ENCODE measurements at regions not wholly inside any gene's neighbourhood (a gene's known extent, or its start where the extent isn't known, plus 50 kb on each side); places are given as distances from the start of the nearest gene placed in this dataset.
"Not testable (repeated sequence)": the region's sequence is repeated elsewhere in the genome, so short reads cannot be mapped to it uniquely, and the experiment has no call there.

GRCh38 chr4:94039226-94039625 is 168.4 kb upstream of the SMARCAD1 start:
- Histone ChIP-seq H3K27me3 (ENCODE audit: low read depth) (no peaks in the 10 kb centered on the region), H3K4me3 (no peak overlapping the region), H3K36me3 (no peaks in the 10 kb centered on the region), H3K9me3 (no peaks in the 10 kb centered on the region), H3K27ac (no peak overlapping the region), H3K4me1 (no peaks in the 10 kb centered on the region)
- TF ChIP-seq, protein P1, sequence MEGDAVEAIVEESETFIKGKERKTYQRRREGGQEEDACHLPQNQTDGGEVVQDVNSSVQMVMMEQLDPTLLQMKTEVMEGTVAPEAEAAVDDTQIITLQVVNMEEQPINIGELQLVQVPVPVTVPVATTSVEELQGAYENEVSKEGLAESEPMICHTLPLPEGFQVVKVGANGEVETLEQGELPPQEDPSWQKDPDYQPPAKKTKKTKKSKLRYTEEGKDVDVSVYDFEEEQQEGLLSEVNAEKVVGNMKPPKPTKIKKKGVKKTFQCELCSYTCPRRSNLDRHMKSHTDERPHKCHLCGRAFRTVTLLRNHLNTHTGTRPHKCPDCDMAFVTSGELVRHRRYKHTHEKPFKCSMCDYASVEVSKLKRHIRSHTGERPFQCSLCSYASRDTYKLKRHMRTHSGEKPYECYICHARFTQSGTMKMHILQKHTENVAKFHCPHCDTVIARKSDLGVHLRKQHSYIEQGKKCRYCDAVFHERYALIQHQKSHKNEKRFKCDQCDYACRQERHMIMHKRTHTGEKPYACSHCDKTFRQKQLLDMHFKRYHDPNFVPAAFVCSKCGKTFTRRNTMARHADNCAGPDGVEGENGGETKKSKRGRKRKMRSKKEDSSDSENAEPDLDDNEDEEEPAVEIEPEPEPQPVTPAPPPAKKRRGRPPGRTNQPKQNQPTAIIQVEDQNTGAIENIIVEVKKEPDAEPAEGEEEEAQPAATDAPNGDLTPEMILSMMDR (IDR thresholded peaks at IDR 0.05) = no peak
- intact Hi-C loops (cut with DNase I) = no loop called here
- DNase-seq (no peak), ATAC-seq (no peak)

DNA sequence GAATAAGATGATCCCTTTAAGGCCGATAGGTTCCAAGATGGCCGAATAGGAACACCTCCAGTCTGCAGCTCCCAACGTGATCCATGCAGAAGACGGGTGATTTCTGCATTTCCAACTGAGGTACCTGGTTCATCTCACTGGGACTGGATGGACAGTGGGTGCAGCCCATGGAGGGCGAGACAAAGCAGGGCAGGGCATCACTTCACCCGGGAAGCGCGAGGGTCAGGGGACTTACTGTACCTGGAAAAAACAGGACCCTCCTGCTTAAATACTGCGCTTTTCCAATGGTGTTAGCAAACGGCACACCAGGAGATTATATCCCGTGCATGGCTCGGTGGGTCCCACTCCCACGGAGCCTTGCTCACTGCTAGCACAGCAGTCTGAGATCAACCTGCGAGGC is 163.2 kb upstream of the SMARCAD1 start:
- DNase-seq; H3K9me3 ChIP-seq; H3K27me3 ChIP-seq (ENCODE audit: low read depth); H3K4me3 ChIP-seq; intact Hi-C loops (cut with DNase I); H3K4me1 ChIP-seq; H3K27ac ChIP-seq; H3K36me3 ChIP-seq; ATAC-seq: not testable (repeated sequence)

DNA sequence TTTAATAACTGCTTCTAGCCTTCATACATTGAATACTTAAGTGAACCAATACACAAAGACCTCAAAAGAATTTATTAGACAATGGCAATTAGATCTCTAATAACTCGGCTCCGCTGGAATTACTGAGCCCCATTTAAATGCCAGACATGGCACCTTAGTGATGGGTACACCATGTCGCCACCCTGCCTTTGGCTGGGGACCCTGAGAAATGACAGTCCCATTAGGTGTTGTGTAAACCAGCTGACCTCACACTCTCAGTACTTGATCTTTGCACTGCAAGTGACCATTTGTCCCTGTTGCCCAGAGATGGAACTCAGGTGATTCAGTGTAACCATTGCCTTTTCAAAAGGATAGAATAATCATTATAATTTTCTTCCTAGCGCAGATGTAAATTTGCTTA is 144.6 kb upstream of the SMARCAD1 start:
- no peak overlapping the region for H3K27ac ChIP-seq
- no peak overlapping the region for H3K4me3 ChIP-seq
- H3K9me3 ChIP-seq = no peaks in the 10 kb centered on the region
- TF ChIP-seq, protein P1 (IDR thresholded peaks at IDR 0.05) = no peak
- no peaks in the 10 kb centered on the region for H3K4me1 ChIP-seq
- intact Hi-C loops (cut with DNase I) = no loop called here
- no peaks in the 10 kb centered on the region for H3K36me3 ChIP-seq
- DNase-seq (no peak), ATAC-seq (no peak)
- H3K27me3 ChIP-seq (ENCODE audit: low read depth) = no peaks in the 10 kb centered on the region

- H3K4me3 ChIP-seq = no peak overlapping the region
- no peak overlapping the region for H3K27ac ChIP-seq
- H3K9me3 ChIP-seq = no peaks in the 10 kb centered on the region
- ATAC-seq (no peak), DNase-seq (no peak)
- no peaks in the 10 kb centered on the region for H3K27me3 ChIP-seq (ENCODE audit: low read depth)
- intact Hi-C loops (cut with DNase I) = no loop called here
- TF ChIP-seq, protein P1 (IDR thresholded peaks at IDR 0.05) = no peak
- H3K36me3 ChIP-seq = no peaks in the 10 kb centered on the region
- H3K4me1 ChIP-seq = no peaks in the 10 kb centered on the region
These were observed 138.6 kb upstream of the SMARCAD1 start for GRCh38 chr4:94068753-94069719.

DNA sequence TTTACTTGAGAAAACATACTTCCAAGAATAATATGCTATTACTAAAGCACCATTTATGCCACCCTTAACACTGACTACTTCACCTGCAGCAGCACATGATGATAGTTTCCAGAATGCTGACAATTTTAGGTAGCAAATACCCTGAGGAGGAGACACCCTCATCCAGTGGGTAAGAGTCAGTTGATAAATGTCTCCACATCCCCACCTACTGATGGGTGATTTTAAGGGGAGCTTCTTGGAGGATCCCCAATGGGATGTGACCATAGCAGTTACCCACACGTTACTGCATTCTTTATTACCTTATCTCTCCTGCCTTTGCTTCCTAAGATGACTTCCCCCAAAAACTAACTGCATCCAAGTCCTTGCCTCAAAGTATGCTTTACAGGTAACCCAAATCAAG is 131.2 kb upstream of the SMARCAD1 start:
- Histone ChIP-seq H3K27me3 (ENCODE audit: low read depth) (no peaks in the 10 kb centered on the region), H3K4me1 (no peaks in the 10 kb centered on the region), H3K27ac (no peak overlapping the region), H3K9me3 (no peaks in the 10 kb centered on the region), H3K36me3 (no peaks in the 10 kb centered on the region), H3K4me3 (no peak overlapping the region)
- intact Hi-C loops (cut with DNase I) = no loop called here
- TF ChIP-seq, protein P1 (IDR thresholded peaks at IDR 0.05) = no peak
- no peak for DNase-seq
- no peak for ATAC-seq

DNA sequence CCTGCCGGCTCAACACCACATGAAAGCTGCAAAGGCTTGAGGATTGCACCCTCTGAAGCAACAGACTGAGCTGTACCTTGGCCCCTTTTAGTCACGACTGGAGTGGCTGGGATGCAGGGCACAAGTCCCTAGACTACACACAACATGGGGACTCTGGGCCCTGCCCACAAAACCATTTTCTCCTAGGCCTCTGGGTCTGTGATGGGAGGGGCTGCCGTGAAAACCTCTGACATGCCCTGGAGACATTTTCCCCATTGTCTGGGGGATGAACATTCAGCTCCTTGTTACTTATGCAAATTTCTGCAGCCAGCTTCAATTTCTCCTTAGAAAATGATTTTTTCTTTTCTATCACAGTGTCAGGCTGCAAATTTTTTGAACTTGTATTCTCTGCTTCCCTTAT is 123.5 kb upstream of the SMARCAD1 start:
- ATAC-seq (no peak), DNase-seq (no peak)
- Histone ChIP-seq H3K27me3 (ENCODE audit: low read depth) (no peaks in the 10 kb centered on the region), H3K4me1 (no peaks in the 10 kb centered on the region), H3K4me3 (no peak overlapping the region), H3K9me3 (no peaks in the 10 kb centered on the region), H3K36me3 (no peaks in the 10 kb centered on the region), H3K27ac (no peak overlapping the region)
- intact Hi-C loops (cut with DNase I) = no loop called here
- TF ChIP-seq, protein P1 (IDR thresholded peaks at IDR 0.05) = no peak

DNA sequence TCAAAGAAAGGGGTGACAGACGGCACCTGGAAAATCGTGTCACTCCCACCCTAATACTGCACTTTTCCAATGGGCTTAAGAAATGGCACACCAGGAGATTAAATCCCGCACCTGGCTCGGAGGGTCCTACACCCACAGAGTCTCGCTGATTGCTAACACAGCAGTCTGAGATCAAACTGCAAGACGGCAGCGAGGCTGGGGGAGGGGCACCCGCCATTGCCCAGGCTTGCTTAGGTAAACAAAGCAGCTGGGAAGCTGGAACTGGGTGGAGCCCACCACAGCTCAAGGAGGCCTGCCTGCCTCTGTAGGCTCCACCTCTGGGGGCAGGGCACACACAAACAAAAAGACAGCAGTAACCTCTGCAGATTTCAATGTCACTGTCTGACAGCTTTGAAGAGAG is 108.5 kb upstream of the SMARCAD1 start:
- H3K4me3 ChIP-seq; H3K36me3 ChIP-seq; H3K4me1 ChIP-seq; intact Hi-C loops (cut with DNase I); H3K27ac ChIP-seq; DNase-seq; H3K27me3 ChIP-seq (ENCODE audit: low read depth); ATAC-seq; H3K9me3 ChIP-seq: not testable (repeated sequence)
